GM18517 (cell line): ENCODE measurements at regions not wholly inside any gene's neighbourhood (a gene's known extent, or its start where the extent isn't known, plus 50 kb on each side); places are given as distances from the start of the nearest gene placed in this dataset.
"Not testable (repeated sequence)": the region's sequence is repeated elsewhere in the genome, so short reads cannot be mapped to it uniquely, and the experiment has no call there.

Experiments used
- ATAC-seq: cut with Tn5 transposase; IDR thresholded peaks from one replicate; pipeline ENCODE4 v1.9.1; 2021; ENCODE audit warnings: mild to moderate bottlenecking, moderate library complexity; ENCODE audit not compliant: unreplicated experiment

- no peak for ATAC-seq
Measured at GRCh38 chr2:83808878-83809277, 650.2 kb downstream of the SUCLG1 start.

- ATAC-seq: no peak
Measured at GRCh38 chr2:83802604-83803003, 656.5 kb downstream of the SUCLG1 start.

GRCh38 chr2:83795777-83796176 is 663.3 kb downstream of the SUCLG1 start:
- no peak for ATAC-seq

GRCh38 chr2:83790467-83790866 is 668.6 kb downstream of the SUCLG1 start:
- ATAC-seq: not testable (repeated sequence)

- not testable (repeated sequence) for ATAC-seq
Measured at GRCh38 chr2:83789674-83790073, 669.4 kb downstream of the SUCLG1 start.

- ATAC-seq: not testable (repeated sequence)
Measured at GRCh38 chr2:83788938-83789566, 670.0 kb downstream of the SUCLG1 start.

GRCh38 chr2:83787189-83787588 is 671.9 kb downstream of the SUCLG1 start:
- ATAC-seq: no peak

GRCh38 chr2:83786140-83786539 is 672.9 kb downstream of the SUCLG1 start:
- ATAC-seq: no peak

GRCh38 chr2:83784947-83785346 is 674.1 kb downstream of the SUCLG1 start:
- no peak for ATAC-seq

- no peak for ATAC-seq
Measured at GRCh38 chr2:83784315-83784714, 674.8 kb downstream of the SUCLG1 start.

GRCh38 chr2:83782122-83782521 is 677.0 kb downstream of the SUCLG1 start:
- ATAC-seq: no peak

GRCh38 chr2:83764447-83765005 is 694.6 kb downstream of the SUCLG1 start:
- ATAC-seq: no peak

GRCh38 chr2:83757329-83757728 is 701.8 kb downstream of the SUCLG1 start:
- ATAC-seq: no peak

GRCh38 chr2:83756219-83756618 is 702.9 kb downstream of the SUCLG1 start:
- no peak for ATAC-seq

- ATAC-seq: no peak
Measured at GRCh38 chr2:83747141-83747540, 711.9 kb downstream of the SUCLG1 start.

- ATAC-seq: no peak
Measured at GRCh38 chr2:83744855-83745254, 714.2 kb downstream of the SUCLG1 start.

- ATAC-seq: no peak
Measured at GRCh38 chr2:83742117-83742782, 716.8 kb downstream of the SUCLG1 start.

GRCh38 chr2:83730223-83730622 is 728.9 kb downstream of the SUCLG1 start:
- no peak for ATAC-seq

GRCh38 chr2:83725735-83726134 is 733.3 kb downstream of the SUCLG1 start:
- no peak for ATAC-seq

GRCh38 chr2:83705146-83705545 is 753.9 kb downstream of the SUCLG1 start:
- no peak for ATAC-seq

- ATAC-seq: no peak
Measured at GRCh38 chr2:83703598-83703997, 755.5 kb downstream of the SUCLG1 start.

- no peak for ATAC-seq
Measured at GRCh38 chr2:83696838-83697237, 762.2 kb downstream of the SUCLG1 start.
